GM12878 (cell line): ENCODE measurements at regions not wholly inside any gene's neighbourhood (a gene's known extent, or its start where the extent isn't known, plus 50 kb on each side); places are given as distances from the start of the nearest gene placed in this dataset.

Source experiments
- ATAC-seq: fragments of 200-7000 bp; cut with Tn5 transposase; 3 replicates; pipeline ENCODE4 v1.9.1; 2020; ENCODE audit warnings: mild to moderate bottlenecking, moderate library complexity
- BruUV-seq: library from RNA; stranded (reverse); fragments of 400-500 nt; replicated peaks from 2 replicates; lab custom pipeline; 2021; lab: Mats Ljungman, UMichigan
- CTCF ChIA-PET: fragments of 300-600 bp; sonication (Branson Sonifier 250); formaldehyde crosslinking; extraction: SDS; loops from one replicate; lab custom pipeline; 2021; ENCODE audit warnings: inconsistent platforms; lab: Yijun Ruan, JAX
- POLR2A ChIA-PET: fragments of 350-600 bp; formaldehyde crosslinking; extraction: SDS; loops from one replicate; lab custom pipeline; 2021; ENCODE audit warnings: inconsistent platforms; lab: Charles Lee
- RAD21 ChIA-PET: fragments of 300-600 bp; sonication (Branson Sonifier 250); formaldehyde crosslinking; loops from one replicate; lab custom pipeline; 2023; ENCODE audit warnings: antibody characterized with exemption; ENCODE audit not compliant: unreplicated experiment; lab: Charles Lee
- SMC1A ChIA-PET: fragments of 300-600 bp; sonication (Branson Sonifier 250); formaldehyde crosslinking; loops from one replicate; lab custom pipeline; 2023; ENCODE audit not compliant: unreplicated experiment, uncharacterized antibody; lab: Charles Lee
- DNase-seq: peaks from one replicate; pipeline ENCODE4 v3.0.0-alpha.2; 2011; ENCODE audit warnings: low read depth, low spot score
- FAIRE-seq: peaks from 3 replicates; lab custom pipeline; 2011; peaks lifted over from hg19 to GRCh38; lab: Jason Lieb, UNC
- H2AFZ ChIP-seq: 2 replicates; pipeline ENCODE4 v1.6.0; 2011; ENCODE audit warnings: low read depth, low read length, control low read depth; ENCODE audit not compliant: control insufficient read depth
- H3K27ac ChIP-seq: 2 replicates; pipeline ENCODE4 v1.5.1; 2011; ENCODE audit warnings: control low read depth; ENCODE audit not compliant: control insufficient read depth, insufficient read depth
- H3K27me3 ChIP-seq, 2 experiments: replicated peaks in 1 of 2; 2 replicates each; pipeline versions ENCODE4 v1.6.0 to v1.6.1; 2011; ENCODE audit warnings: low read length in 1 of 2; ENCODE audit not compliant: control insufficient read depth in 2 of 2, insufficient read depth in 2 of 2
- H3K36me3 ChIP-seq, 2 experiments: 2 replicates each; pipeline ENCODE4 v1.5.1; 2011; ENCODE audit warnings: low read length in 1 of 2; ENCODE audit not compliant: control insufficient read depth in 2 of 2, insufficient read depth in 2 of 2
- H3K4me1 ChIP-seq: 2 replicates; pipeline ENCODE4 v1.6.1; 2011; ENCODE audit warnings: mild to moderate bottlenecking, low read length, moderate library complexity, mixed read lengths; ENCODE audit not compliant: control insufficient read depth, insufficient read depth
- H3K4me2 ChIP-seq: 2 replicates; pipeline ENCODE4 v1.6.0; 2011; ENCODE audit warnings: control low read depth; ENCODE audit not compliant: control insufficient read depth, insufficient read depth
- H3K4me3 ChIP-seq: fragments of 200-600 bp; sonication (generic); 2 replicates; pipeline ENCODE4 v1.5.1; 2016
- H3K79me2 ChIP-seq: 2 replicates; pipeline ENCODE4 v1.6.0; 2011; ENCODE audit warnings: low read length; ENCODE audit not compliant: control insufficient read depth, insufficient read depth
- H3K9ac ChIP-seq: 2 replicates; pipeline ENCODE4 v1.8.0; 2011; ENCODE audit warnings: low read length, control low read depth, mixed read lengths; ENCODE audit not compliant: control insufficient read depth, insufficient read depth
- H3K9me3 ChIP-seq: replicated peaks from 3 replicates; pipeline ENCODE4 v1.5.1; 2011; ENCODE audit warnings: mild to moderate bottlenecking, low read length; ENCODE audit not compliant: control insufficient read depth, insufficient read depth
- H4K20me1 ChIP-seq: 2 replicates; pipeline ENCODE4 v1.6.0; 2011; ENCODE audit not compliant: control insufficient read depth, insufficient read depth
- EED ChIP-seq: sonication (generic); IDR thresholded peaks from 2 replicates; pipeline ENCODE4 v1.6.1; 2016; ENCODE audit warnings: antibody characterized with exemption, low read depth
- EP300 ChIP-seq, 2 experiments: fragments of 150-350 bp in 1 of 2; IDR thresholded peaks; 2 replicates each; pipeline ENCODE4 v1.6.1; 2011 to 2012; ENCODE audit warnings: low read depth in 2 of 2, low read length in 2 of 2, borderline replicate concordance in 1 of 2, improper control_type of control experiment in 1 of 2, inconsistent platforms in 1 of 2; ENCODE audit not compliant: control insufficient read depth in 1 of 2
- EZH2 ChIP-seq: IDR thresholded peaks from 2 replicates; pipeline ENCODE4 v1.6.1; 2012; ENCODE audit warnings: low read depth, mild to moderate bottlenecking, control low read depth, inconsistent platforms, low read length, borderline replicate concordance; ENCODE audit not compliant: control insufficient read depth
- GABPA ChIP-seq: IDR thresholded peaks from 2 replicates; pipeline ENCODE4 v1.6.1; 2014; ENCODE audit warnings: antibody characterized with exemption, low read depth, mild to moderate bottlenecking, inconsistent platforms
- IKZF1 ChIP-seq: fragments of 450-650 bp; conservative IDR thresholded peaks from 2 replicates; pipeline ENCODE4 v1.6.1; 2017; ENCODE audit warnings: antibody characterized with exemption, mild to moderate bottlenecking
- IKZF2 ChIP-seq, 2 experiments: fragments of 450-650 bp; IDR thresholded peaks; 2 replicates each; pipeline ENCODE4 v1.6.1; 2017; ENCODE audit warnings: mild to moderate bottlenecking in 2 of 2, moderate library complexity in 2 of 2
- MLLT1 ChIP-seq: fragments of 450-650 bp; IDR thresholded peaks from 2 replicates; pipeline ENCODE4 v1.6.1; 2016; ENCODE audit warnings: mild to moderate bottlenecking
- MTA3 ChIP-seq: IDR thresholded peaks from 2 replicates; pipeline ENCODE4 v1.6.1; 2012; ENCODE audit warnings: low read length, inconsistent platforms, borderline replicate concordance
- NBN ChIP-seq: fragments of 450-650 bp; IDR thresholded peaks from 2 replicates; pipeline ENCODE4 v1.6.1; 2016
- RB1 ChIP-seq: fragments of 450-650 bp; formaldehyde crosslinking; IDR thresholded peaks from 2 replicates; pipeline ENCODE4 v1.6.1; 2017; ENCODE audit warnings: mild to moderate bottlenecking, borderline replicate concordance
- RUNX3 ChIP-seq: IDR thresholded peaks from 2 replicates; pipeline ENCODE4 v1.6.1; 2012; ENCODE audit warnings: low read length, inconsistent platforms
- SIX5 ChIP-seq: IDR thresholded peaks from 2 replicates; pipeline ENCODE4 v1.6.1; 2011; ENCODE audit warnings: mild to moderate bottlenecking, low read depth, low read length, moderate library complexity; ENCODE audit not compliant: severe bottlenecking
- SPI1 ChIP-seq: IDR thresholded peaks from 2 replicates; pipeline ENCODE4 v1.6.1; 2011; ENCODE audit warnings: low read depth, mild to moderate bottlenecking, low read length, moderate library complexity, borderline replicate concordance; ENCODE audit not compliant: insufficient read depth
- STAT3 ChIP-seq: IDR thresholded peaks from 2 replicates; pipeline ENCODE4 v1.6.1; 2011; ENCODE audit warnings: low read depth, low read length, improper control_type of control experiment
- SUPT20H ChIP-seq: IDR thresholded peaks from 2 replicates; pipeline ENCODE4 v1.6.1; 2011; ENCODE audit warnings: low read depth, mild to moderate bottlenecking, low read length, moderate library complexity, borderline replicate concordance; ENCODE audit not compliant: control insufficient read depth
- TBL1XR1 ChIP-seq: IDR thresholded peaks from 2 replicates; pipeline ENCODE4 v1.6.1; 2012; ENCODE audit warnings: low read depth, low read length, improper control_type of control experiment
- ZNF24 ChIP-seq: fragments of 450-650 bp; IDR thresholded peaks from 2 replicates; pipeline ENCODE4 v1.6.1; 2017; ENCODE audit warnings: antibody characterized with exemption, mild to moderate bottlenecking
- ZSCAN29 ChIP-seq: fragments of 450-650 bp; IDR thresholded peaks from 2 replicates; pipeline ENCODE4 v1.6.1; 2017; ENCODE audit warnings: mild to moderate bottlenecking, moderate library complexity
- WGBS: methylation state at CpG from one replicate; pipeline ENCODE4 v1.1.6; 2016; ENCODE audit warnings: low lambda C conversion rate; ENCODE audit not compliant: insufficient replicate concordance, insufficient coverage; ENCODE audit errors: missing lambda C conversion rate; 5-methylcytosine and 5-hydroxymethylcytosine counted together
- in situ Hi-C: fragments of 300-500 bp; cut with MboI; formaldehyde crosslinking; loops from 9 replicates; pipeline ENCODE4 v1.14.3; 2018; ENCODE audit warnings: mixed read lengths
- intact Hi-C: fragments of 100-400 bp; cut with micrococcal nuclease; formaldehyde crosslinking; loops from one replicate; pipeline ENCODE4 v1.14.2; 2022; ENCODE audit not compliant: unreplicated experiment
- TF ChIP-seq, protein P1 (sequence below): fragments of 450-650 bp; IDR thresholded peaks from 2 replicates; pipeline ENCODE4 v1.6.1; 2017; ENCODE audit warnings: low read depth, mild to moderate bottlenecking, moderate library complexity
- TF ChIP-seq, protein P2 (sequence below): IDR thresholded peaks from 2 replicates; pipeline ENCODE4 v1.6.1; 2011; ENCODE audit warnings: borderline replicate concordance, low read depth, mild to moderate bottlenecking, moderate library complexity, mixed read lengths, low read length; ENCODE audit not compliant: insufficient read depth; ENCODE audit errors: extremely low read length

- DNase-seq (peak; percentile 9), FAIRE-seq (no peak), ATAC-seq (peak; percentile 65)
- 8% methylated on average over 7 of the region's 7 CpGs for WGBS
- Histone ChIP-seq H3K9me3 (no peaks in the 10 kb centered on the region; the same call in 2 of the 3 replicates), H3K4me2 (peak overlapping the region; percentile 74), H4K20me1 (no peaks in the 10 kb centered on the region), H3K27ac (peak overlapping the region; percentile 24; the same call in 1 of the 2 replicates), H2AFZ (peak overlapping the region; percentile 44), H3K4me3 (no peak overlapping the region), H3K9ac (no peak overlapping the region), H3K79me2 (no peaks in the 10 kb centered on the region), H3K36me3 (no peaks in the 10 kb centered on the region), H3K27me3 (no peaks in the 10 kb centered on the region), H3K4me1 (peaks cover 13% of the 10 kb centered on the region)
- SMC1A ChIA-PET, result interaction anchor here (0.6 to 1.9 kb wide), 6 partner anchors 13 to 237 kb away, joined by 3 to 10 read pairs (median 4); no protein-coding TSS in a partner anchor
- CTCF ChIA-PET, result interaction anchor here (1.0 to 1.3 kb wide), 4 partner anchors 11 to 1907 kb away, joined by 3 to 4 read pairs (median 3); no protein-coding TSS in a partner anchor
- no TSS peak for BruUV-seq
- intact Hi-C loops, result loop anchor here (5.0 kb wide), 1 partner anchor 113 kb away; no protein-coding TSS in a partner anchor
- RAD21 ChIA-PET, result interaction anchor here (0.6 to 1.2 kb wide), 5 partner anchors 108 to 877 kb away, joined by 3 to 5 read pairs (median 3); partner anchors contain the start of gene SOX4
- in situ Hi-C loops, result no loop called here
- POLR2A ChIA-PET, result interaction anchor here (0.5 to 0.7 kb wide), 3 partner anchors 98 to 876 kb away, joined by 3 to 5 read pairs (median 3); no protein-coding TSS in a partner anchor
- TF ChIP-seq, protein P1, sequence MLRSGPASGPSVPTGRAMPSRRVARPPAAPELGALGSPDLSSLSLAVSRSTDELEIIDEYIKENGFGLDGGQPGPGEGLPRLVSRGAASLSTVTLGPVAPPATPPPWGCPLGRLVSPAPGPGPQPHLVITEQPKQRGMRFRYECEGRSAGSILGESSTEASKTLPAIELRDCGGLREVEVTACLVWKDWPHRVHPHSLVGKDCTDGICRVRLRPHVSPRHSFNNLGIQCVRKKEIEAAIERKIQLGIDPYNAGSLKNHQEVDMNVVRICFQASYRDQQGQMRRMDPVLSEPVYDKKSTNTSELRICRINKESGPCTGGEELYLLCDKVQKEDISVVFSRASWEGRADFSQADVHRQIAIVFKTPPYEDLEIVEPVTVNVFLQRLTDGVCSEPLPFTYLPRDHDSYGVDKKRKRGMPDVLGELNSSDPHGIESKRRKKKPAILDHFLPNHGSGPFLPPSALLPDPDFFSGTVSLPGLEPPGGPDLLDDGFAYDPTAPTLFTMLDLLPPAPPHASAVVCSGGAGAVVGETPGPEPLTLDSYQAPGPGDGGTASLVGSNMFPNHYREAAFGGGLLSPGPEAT, result no peak
- TF ChIP-seq MTA3 (no peak), ZSCAN29 (no peak), GABPA (no peak), ZNF24 (no peak), RB1 (no peak), RUNX3 (peak; percentile 1; the same call in 1 of the 2 replicates), IKZF2 (IDR thresholded peaks at IDR 0.05) (no peak), EED (0 out of 2 replicates have a peak, but pooled peaks have one; percentile 6), TBL1XR1 (no peak), EP300 (IDR thresholded peaks at IDR 0.05; ENCODE audit: borderline replicate concordance in 1 of 2, control insufficient read depth in 1 of 2, low read depth in 2 of 2, low read length in 2 of 2) (no peak), STAT3 (no peak), EZH2 (no peak), IKZF1 (peak; percentile 36; the same call in 1 of the 2 replicates), SPI1 (peak; percentile 5; the same call in 1 of the 2 replicates), SUPT20H (no peak), SIX5 (no peak), MLLT1 (no peak), NBN (no peak)
- TF ChIP-seq, protein P2, sequence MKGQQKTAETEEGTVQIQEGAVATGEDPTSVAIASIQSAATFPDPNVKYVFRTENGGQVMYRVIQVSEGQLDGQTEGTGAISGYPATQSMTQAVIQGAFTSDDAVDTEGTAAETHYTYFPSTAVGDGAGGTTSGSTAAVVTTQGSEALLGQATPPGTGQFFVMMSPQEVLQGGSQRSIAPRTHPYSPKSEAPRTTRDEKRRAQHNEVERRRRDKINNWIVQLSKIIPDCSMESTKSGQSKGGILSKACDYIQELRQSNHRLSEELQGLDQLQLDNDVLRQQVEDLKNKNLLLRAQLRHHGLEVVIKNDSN, result no peak
Observed at GRCh38 chr6:22470454-22471131, 98.8 kb upstream of the HDGFL1 start.
